ENCODE measurements at regions not wholly inside any gene's neighbourhood (a gene's known extent, or its start where the extent isn't known, plus 50 kb on each side); places are given as distances from the start of the nearest gene placed in this dataset.

DNA sequence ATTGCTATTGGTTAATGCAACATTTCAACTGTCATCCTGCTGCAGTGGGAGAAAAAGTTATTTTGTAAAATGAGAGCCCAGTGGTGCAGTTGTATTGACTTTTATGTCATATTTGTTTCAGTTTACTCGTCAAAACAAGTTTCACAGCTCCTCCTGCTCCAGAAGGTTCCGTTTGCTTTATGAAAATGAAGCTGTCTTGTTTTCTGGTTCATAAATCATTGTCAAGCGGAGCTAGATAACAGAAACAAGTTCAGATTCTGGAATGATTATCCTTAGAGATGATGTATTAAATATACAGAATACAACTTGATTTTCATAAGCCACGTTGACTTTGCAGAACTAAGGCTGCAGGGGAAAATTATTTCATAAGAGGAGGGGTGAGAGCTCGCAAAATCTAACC is 970.5 kb upstream of the NR2F2 start:
- DNase-seq: no peak

DNA sequence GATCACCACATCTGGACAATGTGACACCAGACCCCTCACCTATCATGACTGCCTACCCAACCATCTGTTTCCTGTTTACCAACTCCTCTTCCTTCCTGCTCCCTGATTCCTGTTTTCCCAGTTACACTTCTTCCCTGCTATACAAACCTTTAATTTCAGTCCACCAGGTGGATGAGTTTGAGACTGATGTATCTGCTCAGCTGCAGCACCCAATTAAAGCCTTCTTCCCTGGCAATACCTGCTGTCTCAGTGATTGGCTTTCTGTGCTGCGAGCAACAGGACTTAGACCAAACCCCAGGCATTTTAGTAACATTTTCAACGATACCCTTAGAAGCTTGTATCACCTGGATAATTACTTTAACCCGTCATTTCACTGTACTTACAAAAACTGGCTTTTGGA is 968.2 kb upstream of the NR2F2 start:
- no peak for DNase-seq

DNA sequence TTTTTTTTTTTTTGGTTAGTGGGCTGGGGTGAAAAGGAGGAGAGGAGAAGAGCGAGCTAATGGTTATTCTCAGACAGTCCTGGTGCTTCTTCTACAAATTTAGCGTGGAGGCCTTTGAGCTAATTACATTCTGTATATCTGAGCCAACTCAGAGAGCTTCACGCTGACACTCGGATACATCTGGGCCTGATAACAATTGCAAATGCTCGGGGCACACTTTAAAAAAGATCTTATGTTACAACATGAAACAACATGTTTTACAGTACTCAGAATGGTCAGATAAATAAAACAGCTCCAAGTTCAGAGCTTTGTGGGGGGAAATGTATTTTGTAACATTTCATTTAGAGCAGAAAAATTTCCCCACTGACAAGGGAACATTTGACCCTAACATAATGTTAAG is 966.9 kb upstream of the NR2F2 start:
- peak in 1 of 2 experiments; percentile 29 for DNase-seq

- DNase-seq: no peak
Measured at GRCh38 chr15:95365511-95366107, 964.9 kb upstream of the NR2F2 start.

DNA sequence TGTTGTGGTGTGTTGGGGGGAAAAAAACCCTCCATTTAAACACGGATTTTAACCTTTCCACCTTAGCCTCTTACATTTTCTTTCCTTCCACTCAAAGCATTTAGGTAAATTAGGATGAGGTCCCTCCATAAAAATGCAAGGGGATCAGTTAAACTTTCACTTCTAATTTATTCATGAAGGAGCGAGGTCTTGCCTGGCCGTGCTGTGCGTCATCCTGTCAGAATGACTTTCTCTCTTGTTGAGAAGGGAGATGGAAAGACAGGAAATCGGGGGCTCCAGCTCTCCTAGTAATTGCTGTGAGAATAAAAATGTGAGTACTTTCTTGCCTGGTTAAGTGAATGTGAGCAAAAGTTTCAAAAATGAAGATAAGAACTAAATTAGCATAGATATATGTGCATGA is 962.3 kb upstream of the NR2F2 start:
- no peak for DNase-seq

DNA sequence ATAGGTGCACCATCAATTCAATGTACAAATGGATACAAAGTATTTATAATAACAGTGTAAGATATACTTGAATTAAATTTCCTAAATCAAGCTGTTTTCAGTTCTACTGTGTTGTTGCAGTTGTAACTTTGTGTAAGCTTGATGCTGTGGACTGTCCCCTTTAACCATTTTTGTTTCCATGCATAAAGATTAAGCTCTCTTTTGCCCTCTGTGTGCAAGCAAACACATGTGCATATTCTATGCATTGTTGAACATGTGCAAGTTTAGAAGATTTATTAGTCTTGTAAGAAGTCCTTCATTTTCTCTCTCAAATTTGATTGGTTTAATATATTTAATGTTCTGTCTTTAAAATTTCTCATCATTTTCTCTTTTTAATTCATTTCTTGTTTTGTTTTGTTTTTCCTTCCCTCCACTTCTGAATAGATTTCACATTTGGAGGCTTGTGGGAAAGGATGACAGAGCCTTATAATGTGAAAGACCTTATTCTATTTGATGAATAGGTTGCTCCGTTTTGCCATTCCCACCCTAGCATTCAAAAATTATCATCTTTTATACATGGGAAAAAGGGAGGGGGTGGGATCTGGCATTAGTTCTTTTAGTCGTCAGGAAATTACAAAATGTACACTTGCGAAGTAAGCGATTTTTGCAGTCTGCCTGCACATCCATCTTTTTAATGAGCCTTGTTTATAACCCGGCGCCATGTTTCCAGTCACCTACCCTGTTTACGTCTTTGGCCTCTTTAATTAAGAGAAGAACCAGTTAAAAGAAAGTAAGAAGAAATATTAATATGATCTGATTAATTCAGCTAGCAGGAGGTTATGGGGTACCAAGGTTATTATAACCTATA is 961.5 kb upstream of the NR2F2 start:
- DNase-seq: no peak

DNA sequence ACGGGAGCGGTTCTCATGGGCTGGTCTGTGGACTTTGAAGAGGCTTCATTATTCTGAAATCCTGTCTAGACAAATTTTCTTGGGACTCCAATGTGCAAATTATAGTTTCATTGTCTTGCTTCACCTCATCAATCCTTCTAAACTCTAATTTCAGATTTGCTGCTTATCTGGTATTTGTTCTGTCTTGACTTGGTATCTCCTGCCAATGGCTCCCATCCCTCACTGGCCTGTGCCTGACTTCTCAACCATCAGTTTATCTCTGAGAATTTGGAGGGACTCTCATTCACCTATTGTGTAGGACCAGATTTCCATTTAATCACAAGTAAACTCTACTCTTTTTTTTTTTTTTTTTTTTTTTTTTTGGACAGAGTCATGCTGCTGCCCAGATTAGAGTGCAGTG is 960.2 kb upstream of the NR2F2 start:
- DNase-seq: no peak

DNA sequence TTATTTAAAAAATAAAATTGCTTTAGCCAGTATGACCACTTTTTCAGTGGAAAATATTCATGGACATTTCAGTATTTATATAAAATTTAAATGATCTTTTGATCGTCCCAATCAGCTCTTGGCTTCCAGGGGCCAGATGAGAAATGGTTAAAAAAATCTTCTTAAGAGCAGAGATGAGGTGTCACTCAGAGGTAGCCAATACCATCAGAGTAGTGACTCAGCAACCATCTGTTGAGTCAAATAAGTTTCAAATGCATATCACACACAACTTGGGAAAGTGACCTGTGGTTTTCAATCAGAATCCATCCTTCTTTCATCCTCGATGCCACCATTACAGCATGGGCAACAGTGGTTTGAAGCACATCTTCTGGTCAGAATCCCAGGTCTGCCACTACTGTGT is 958.8 kb upstream of the NR2F2 start:
- no peak for DNase-seq

GRCh38 chr15:95375281-95375680 is 955.2 kb upstream of the NR2F2 start:
- DNase-seq: no peak

GRCh38 chr15:95377258-95377852 is 953.1 kb upstream of the NR2F2 start:
- DNase-seq: no peak

DNA sequence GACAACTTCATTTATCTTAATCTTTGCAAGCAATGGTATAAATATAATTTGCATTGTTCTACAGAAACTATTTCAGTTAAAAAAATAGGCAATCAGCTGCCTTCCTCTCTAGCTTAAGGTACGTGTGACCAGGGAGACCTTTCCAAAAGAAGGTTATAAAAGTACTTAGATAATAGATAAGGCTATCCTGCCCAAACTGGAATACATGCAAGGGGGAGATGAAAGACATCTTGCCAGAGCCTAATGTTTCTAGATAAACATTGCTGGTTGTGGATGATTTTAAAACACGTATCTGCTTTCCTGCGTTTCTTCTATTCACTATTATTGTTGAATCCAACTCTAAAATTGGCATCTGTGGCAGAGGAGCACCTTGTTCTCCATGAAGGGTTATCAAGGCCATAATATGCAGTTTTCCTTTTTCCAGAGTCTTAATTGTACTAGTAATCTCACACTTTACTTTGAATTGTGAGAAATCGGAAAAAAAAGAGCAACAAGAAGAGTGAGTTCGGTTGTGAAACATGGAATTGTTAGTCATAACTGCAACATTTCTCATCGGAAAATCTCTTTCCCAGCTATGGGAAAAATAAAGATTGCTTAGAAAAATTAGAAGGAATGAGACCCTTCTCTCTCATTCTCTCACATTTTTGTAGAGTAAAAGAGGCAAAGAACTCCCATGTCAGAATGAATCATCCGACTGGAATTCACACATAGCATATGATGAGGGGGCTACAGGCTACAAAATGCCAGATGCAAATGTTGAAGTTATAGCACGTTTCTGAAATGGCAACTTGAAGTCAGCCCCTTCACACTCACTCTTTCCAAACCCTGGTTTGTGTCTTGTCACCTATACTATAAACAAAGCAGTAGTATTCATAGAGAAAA is 936.1 kb upstream of the NR2F2 start:
- DNase-seq: no peak

DNA sequence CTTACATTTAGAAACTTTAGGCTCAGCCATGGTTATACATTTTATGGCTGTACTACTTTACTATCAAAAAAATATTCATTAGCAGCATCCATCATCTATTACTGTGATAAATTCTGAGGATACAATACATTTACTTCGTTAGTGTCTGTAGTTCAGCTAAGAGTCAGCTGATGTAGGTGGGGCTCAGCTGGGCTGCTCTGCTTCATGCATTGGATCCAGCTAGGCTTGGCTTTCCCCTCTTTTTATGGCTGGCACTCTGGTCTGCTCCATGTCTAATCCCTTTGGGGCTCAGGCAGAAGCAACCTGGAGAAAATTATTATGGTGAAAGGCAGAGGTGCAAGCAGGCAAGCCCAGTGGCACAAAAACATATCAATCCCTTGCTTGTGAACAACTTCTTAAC is 930.1 kb upstream of the NR2F2 start:
- no peak for DNase-seq

- DNase-seq: no peak
Measured at GRCh38 chr15:95401587-95401986, 928.9 kb upstream of the NR2F2 start.

- no peak for DNase-seq
Measured at GRCh38 chr15:95405447-95405846, 925.1 kb upstream of the NR2F2 start.

- DNase-seq: no peak
Measured at GRCh38 chr15:95407534-95407933, 923.0 kb upstream of the NR2F2 start.

DNA sequence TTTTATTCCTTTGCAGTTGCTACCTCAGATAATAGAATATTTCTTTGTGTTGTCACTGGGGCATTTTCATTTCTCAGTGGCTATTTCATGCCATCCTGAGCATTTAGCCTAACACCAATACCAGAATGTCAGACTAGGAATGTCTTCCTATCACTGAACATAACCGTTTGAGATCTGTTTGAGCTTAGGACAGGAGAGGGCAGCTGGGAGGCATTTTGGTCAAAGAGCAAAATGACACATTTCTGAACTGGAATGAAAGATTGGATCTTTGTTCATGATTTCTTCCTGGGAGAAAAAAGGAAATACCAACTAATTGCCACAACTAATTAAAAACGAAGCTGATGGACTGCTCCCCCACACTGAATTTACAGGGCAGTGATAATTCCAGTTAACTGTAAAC is 921.3 kb upstream of the NR2F2 start:
- no peak for DNase-seq

DNA sequence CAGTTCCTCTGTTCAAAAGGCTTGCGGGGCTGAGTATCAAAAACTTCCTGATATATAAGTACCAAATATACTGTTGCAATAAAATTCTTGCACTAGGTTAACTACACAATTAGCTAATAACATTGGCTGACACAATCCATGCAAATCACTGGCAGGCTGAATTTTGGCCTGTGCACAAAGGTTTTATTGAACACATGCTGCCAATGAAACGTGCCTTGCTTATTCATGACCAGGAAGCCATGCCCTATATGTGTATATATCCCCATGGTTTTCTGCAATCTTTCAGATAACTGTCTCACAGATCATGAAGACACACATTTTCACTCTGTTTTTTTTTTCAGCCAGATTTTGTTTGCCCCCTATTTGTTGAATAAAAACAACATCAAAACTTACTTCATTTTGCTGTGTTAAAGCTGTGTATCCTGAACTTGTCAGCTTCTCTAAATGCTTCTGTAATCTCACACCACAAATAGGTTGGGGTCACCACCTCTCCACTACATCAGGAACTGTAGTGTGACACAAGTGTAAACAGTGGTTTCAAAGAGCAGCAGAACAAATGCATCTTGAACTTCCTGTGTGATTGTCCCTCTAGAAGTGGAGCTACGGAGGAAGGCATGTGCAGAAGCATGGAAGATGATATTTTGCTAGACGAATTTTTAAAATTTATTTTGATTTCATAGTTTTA is 920.7 kb upstream of the NR2F2 start:
- DNase-seq: peak in 1 of 2 experiments; percentile 8

- DNase-seq: no peak
Measured at GRCh38 chr15:95410757-95411156, 919.7 kb upstream of the NR2F2 start.

DNA sequence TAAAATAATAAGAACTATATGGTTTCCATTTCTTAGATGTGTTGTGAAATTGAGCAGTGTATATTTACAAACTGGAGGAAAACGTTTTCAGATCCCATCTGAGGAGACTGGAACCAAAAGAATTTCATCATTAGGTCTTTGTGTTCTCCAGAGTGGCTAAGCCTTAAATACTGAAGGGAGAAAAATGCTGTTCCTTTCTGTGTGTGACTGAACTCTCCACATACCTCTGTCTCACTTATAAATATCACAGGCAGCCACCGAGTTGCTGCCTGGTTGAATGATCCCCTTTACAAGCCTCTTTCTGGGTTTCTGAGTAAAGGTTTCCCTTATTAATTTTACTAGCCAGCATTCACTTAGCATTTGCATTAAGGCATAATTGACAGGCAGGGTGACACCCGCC is 913.9 kb upstream of the NR2F2 start:
- no peak for DNase-seq

DNA sequence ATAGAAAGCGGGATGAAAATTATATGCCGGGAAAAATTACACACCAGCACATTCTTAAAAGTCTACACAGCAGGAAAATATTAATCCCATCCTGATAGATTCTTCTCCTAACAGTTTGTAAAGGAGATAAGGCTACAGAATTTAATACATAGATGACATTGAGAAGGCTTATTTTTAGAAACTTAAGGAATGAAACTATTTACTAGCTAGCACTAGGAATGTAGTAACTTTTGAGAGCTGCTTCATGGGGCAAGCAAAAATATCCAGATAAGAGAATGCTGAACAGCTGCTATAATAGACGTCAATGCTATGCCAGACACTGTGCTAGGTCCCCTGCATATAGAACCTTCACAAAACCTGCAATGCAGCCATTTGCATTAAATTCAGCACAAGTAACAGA is 912.7 kb upstream of the NR2F2 start:
- DNase-seq: no peak

DNA sequence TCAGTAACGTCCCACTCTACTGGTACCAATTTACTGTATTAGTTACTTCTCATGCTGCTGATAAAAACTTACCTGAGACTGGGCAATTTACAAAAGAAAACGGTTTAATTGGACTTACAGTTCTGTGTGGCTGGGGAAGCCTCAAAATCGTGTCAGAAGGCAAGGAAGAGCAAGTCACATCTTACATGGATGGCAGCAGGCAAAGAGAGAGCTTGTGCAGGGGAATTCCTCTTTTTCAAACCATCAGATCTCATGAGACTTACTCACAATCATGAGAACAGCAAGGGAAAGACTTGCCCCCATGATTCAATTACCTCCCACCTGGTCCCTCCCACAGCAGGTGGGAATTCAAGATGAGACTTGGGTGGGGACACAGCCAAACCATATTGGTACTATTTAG is 908.2 kb upstream of the NR2F2 start:
- no peak for DNase-seq

DNA sequence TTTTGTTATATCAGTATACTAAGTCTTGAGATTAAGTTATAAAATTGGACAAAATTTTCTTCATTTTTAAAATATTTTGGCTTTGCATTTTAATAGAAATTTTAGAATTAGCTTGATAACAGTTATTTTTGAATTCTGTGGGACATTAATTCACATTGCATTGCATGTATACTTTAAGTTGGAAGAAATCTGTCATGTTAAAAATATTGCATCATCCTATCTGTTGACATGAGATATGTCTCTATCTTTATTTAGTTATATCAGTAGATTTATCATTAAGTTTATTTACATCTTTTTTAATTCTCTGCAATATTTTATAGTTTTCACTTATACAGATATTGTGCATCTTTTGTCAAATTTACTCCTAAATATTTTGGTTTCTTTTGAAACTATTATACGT is 904.6 kb upstream of the NR2F2 start:
- no peak for DNase-seq

GRCh38 chr15:95429345-95429744 is 901.2 kb upstream of the NR2F2 start:
- no peak for DNase-seq
